ENCODE measurements at regions not wholly inside any gene's neighbourhood (a gene's known extent, or its start where the extent isn't known, plus 50 kb on each side); places are given as distances from the start of the nearest gene placed in this dataset.

DNA sequence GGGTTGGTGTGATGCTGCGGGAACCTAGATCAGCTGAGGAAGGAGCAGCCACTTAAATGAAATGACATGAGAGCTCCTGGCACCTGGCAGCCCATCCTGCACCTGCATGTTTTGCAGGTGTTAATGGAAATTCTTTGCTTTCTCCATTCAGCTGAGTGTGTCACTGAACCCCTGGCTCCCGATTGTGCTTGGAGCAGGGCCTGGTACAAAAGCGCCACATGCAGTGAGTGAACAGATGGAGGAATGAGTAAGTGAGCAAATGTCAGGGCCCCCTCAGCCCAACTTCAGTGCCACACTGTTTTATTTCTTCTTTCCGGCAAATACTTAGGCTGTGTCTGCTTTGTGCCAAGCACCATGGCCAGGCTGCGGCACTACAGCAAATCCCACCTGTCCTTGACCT, 132.2 kb downstream of the ASB7 start:
- H3K36me3 ChIP-seq, result no peaks in the 10 kb centered on the region
- no peak overlapping the region for H3K27ac ChIP-seq
- peaks cover 5% of the 10 kb centered on the region for H3K27me3 ChIP-seq
- no peaks in the 10 kb centered on the region for H3K9me3 ChIP-seq
- no peak overlapping the region for H3K4me3 ChIP-seq (ENCODE audit: low read depth in 1 of 2, low read length in 1 of 2)
- TF ChIP-seq, protein P1, sequence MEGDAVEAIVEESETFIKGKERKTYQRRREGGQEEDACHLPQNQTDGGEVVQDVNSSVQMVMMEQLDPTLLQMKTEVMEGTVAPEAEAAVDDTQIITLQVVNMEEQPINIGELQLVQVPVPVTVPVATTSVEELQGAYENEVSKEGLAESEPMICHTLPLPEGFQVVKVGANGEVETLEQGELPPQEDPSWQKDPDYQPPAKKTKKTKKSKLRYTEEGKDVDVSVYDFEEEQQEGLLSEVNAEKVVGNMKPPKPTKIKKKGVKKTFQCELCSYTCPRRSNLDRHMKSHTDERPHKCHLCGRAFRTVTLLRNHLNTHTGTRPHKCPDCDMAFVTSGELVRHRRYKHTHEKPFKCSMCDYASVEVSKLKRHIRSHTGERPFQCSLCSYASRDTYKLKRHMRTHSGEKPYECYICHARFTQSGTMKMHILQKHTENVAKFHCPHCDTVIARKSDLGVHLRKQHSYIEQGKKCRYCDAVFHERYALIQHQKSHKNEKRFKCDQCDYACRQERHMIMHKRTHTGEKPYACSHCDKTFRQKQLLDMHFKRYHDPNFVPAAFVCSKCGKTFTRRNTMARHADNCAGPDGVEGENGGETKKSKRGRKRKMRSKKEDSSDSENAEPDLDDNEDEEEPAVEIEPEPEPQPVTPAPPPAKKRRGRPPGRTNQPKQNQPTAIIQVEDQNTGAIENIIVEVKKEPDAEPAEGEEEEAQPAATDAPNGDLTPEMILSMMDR (IDR thresholded peaks at IDR 0.05), result no peak
- H3K4me1 ChIP-seq (ENCODE audit: control insufficient read depth in 1 of 2, insufficient read depth in 1 of 2, low read depth in 1 of 2, low read length in 1 of 2), result no peaks in the 10 kb centered on the region

DNA sequence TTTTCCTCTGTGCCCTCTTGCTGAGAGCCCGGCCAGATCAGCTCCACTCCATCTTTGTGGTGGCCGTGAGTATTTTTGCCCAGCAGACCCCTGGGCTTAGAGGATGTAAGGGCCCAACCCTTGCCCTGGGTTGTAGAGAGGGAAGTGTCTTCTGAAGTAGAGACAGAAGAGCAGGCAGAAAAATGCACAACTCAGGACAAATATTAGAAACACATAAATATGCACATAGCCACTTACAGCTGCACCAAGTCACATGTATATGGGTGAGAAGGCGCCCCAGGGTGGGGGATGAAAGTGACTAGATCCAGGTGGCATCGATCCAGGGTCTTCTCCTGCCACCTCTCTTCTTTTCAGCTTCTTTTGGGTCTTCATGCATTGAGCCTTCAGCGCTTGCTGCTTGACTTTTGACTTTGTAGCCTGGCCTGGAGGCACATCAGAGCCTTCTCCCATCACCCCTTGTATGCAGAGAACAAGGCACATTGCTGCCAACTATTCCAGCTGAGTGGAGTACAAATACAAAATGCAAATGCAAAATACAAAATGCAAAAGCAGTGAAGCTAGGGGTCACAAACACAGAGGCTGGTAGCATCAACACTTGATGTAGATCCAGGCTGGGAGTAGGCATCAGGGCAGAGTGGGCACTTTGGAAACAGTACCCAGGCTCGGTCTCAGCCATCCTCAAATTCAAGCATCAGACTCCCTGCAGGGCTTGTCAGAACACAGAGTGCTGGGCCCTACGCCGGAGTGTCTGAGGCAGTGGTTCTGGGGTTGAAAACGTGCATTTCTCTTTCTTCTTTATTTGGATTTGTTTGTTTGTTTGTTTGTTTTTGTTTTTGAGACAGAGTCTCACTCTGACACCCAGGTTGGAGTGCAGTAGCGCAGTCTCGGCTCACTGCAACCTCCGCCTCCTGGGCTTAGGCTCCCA, 133.0 kb downstream of the ASB7 start:
- Histone ChIP-seq H3K4me3 (ENCODE audit: low read depth in 1 of 2, low read length in 1 of 2) (no peak overlapping the region), H3K27ac (no peak overlapping the region), H3K4me1 (ENCODE audit: control insufficient read depth in 1 of 2, insufficient read depth in 1 of 2, low read depth in 1 of 2, low read length in 1 of 2) (no peaks in the 10 kb centered on the region), H3K27me3 (peaks cover 5% of the 10 kb centered on the region), H3K9me3 (no peaks in the 10 kb centered on the region), H3K36me3 (no peaks in the 10 kb centered on the region)
- TF ChIP-seq, protein P1 (IDR thresholded peaks at IDR 0.05), result no peak

DNA sequence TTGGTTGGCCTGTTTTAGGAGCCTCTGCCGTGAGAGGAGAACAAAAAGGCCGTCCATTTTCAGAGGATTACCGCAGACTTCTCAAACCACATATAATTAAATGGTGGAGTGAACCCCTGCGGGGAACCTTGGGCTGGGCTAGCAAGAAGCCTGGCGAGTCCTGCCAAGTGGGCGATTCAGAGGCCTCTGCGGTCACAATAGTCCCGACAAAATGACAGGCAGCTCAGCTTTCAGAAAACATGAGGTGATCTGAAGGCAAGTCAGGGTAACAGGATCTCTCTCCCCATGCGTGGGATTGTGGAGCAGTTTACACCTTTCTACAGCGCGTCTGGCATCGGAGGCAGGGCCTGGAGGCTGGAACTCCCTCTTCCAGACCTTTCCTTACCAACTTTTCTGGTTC, 134.8 kb downstream of the ASB7 start:
- H3K4me3 ChIP-seq (ENCODE audit: low read depth in 1 of 2, low read length in 1 of 2), result no peak overlapping the region
- TF ChIP-seq, protein P1 (IDR thresholded peaks at IDR 0.05), result no peak
- H3K27me3 ChIP-seq, result peaks cover 22% of the 10 kb centered on the region
- no peaks in the 10 kb centered on the region for H3K9me3 ChIP-seq
- no peak overlapping the region for H3K27ac ChIP-seq
- no peaks in the 10 kb centered on the region for H3K4me1 ChIP-seq (ENCODE audit: control insufficient read depth in 1 of 2, insufficient read depth in 1 of 2, low read depth in 1 of 2, low read length in 1 of 2)
- no peaks in the 10 kb centered on the region for H3K36me3 ChIP-seq

DNA sequence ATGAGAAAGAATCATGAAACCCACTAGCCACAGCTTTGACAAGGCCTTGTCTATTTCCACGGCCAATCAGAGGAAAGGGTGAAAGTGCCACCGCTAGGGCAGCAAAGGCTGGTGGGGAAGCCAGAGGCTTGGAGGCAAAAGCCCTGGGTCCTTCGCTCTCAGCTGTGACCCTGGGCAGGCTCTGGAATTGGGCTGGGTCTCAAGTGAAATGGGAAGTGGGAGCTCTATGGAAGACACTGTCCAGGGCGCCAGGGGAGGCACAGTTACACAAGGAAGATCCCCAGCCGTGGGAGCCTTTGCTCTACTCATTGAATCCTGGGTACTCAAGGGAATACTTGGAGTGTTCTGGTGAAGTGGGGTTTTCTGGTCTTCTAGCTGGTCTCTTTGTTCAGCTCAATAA, 136.2 kb downstream of the ASB7 start:
- Histone ChIP-seq H3K27ac (no peak overlapping the region), H3K36me3 (no peaks in the 10 kb centered on the region), H3K4me3 (ENCODE audit: low read depth in 1 of 2, low read length in 1 of 2) (no peak overlapping the region), H3K27me3 (peaks cover 29% of the 10 kb centered on the region), H3K4me1 (ENCODE audit: control insufficient read depth in 1 of 2, insufficient read depth in 1 of 2, low read depth in 1 of 2, low read length in 1 of 2) (no peaks in the 10 kb centered on the region), H3K9me3 (no peaks in the 10 kb centered on the region)
- TF ChIP-seq, protein P1 (IDR thresholded peaks at IDR 0.05), result no peak

DNA sequence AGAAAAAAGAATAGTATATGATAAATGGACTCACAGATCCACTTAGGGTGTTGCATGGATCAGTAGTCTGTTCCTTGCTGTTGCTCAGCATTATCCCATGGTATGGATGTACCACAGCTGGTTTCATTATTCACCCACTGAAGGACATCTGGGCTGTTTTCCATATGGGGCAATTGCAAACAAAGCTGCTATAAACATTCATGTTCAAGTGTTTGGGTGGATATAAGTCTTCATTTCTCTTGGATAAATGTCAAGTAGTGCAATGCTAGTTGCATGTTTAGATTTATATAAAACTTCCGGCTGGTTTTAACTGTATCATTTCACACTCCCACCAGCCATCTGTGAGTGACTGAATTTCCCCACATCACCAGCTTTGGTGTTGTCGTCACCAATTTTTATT, 137.7 kb downstream of the ASB7 start:
- Histone ChIP-seq H3K27ac (no peak overlapping the region), H3K4me3 (ENCODE audit: low read depth in 1 of 2, low read length in 1 of 2) (no peak overlapping the region), H3K27me3 (peaks cover 41% of the 10 kb centered on the region), H3K9me3 (no peaks in the 10 kb centered on the region), H3K36me3 (no peaks in the 10 kb centered on the region), H3K4me1 (ENCODE audit: control insufficient read depth in 1 of 2, insufficient read depth in 1 of 2, low read depth in 1 of 2, low read length in 1 of 2) (no peaks in the 10 kb centered on the region)
- TF ChIP-seq, protein P1 (IDR thresholded peaks at IDR 0.05), result no peak

Data from neutrophil (primary cell).